Chondrocyte (in vitro differentiated cells): ENCODE measurements at regions not wholly inside any gene's neighbourhood (a gene's known extent, or its start where the extent isn't known, plus 50 kb on each side); places are given as distances from the start of the nearest gene placed in this dataset.

Experiments used
- DNase-seq: peaks from one replicate; pipeline ENCODE4 v3.0.0; 2021; ENCODE audit warnings: mixed read lengths, low spot score
- H3K27ac Mint-ChIP-seq: one replicate; pipeline ENCODE4 v1.8.0; 2021; ENCODE audit warnings: mild to moderate bottlenecking, moderate library complexity, mixed read lengths; ENCODE audit not compliant: unreplicated experiment
- H3K27me3 Mint-ChIP-seq: 2 replicates; pipeline ENCODE4 v1.8.0; 2021; ENCODE audit warnings: low read depth, mixed read lengths
- H3K36me3 Mint-ChIP-seq: 2 replicates; pipeline ENCODE4 v1.8.0; 2021; ENCODE audit warnings: low read depth, mixed read lengths
- H3K4me1 Mint-ChIP-seq: 2 replicates; pipeline ENCODE4 v1.8.0; 2021; ENCODE audit warnings: low read depth, mild to moderate bottlenecking, mixed read lengths
- H3K4me3 Mint-ChIP-seq: one replicate; pipeline ENCODE4 v1.8.0; 2021; ENCODE audit warnings: mild to moderate bottlenecking, moderate library complexity, mixed read lengths; ENCODE audit not compliant: unreplicated experiment
- H3K9me3 Mint-ChIP-seq: 2 replicates; pipeline ENCODE4 v1.8.0; 2021; ENCODE audit warnings: low read depth, mixed read lengths
- CTCF ChIP-seq: fragments of 200-600 bp; sonication (generic); IDR thresholded peaks from 2 replicates; pipeline ENCODE4 v1.5.0; 2021; ENCODE audit warnings: antibody characterized with exemption, mild to moderate bottlenecking, moderate library complexity

GRCh38 chr7:145488816-145489215, 627.8 kb upstream of the CNTNAP2 start:
- TF ChIP-seq CTCF: no peak
- Mint-ChIP-seq H3K27ac (no peak overlapping the region), H3K4me1 (no peaks in the 10 kb centered on the region), H3K4me3 (no peak overlapping the region), H3K9me3 (peaks cover 41% of the 10 kb centered on the region), H3K27me3 (no peaks in the 10 kb centered on the region), H3K36me3 (peaks cover 2% of the 10 kb centered on the region)
- DNase-seq: no peak

GRCh38 chr7:145481985-145482384, 634.6 kb upstream of the CNTNAP2 start:
- Mint-ChIP-seq H3K27ac (no peak overlapping the region), H3K4me1 (no peaks in the 10 kb centered on the region), H3K36me3 (no peaks in the 10 kb centered on the region), H3K4me3 (no peak overlapping the region), H3K9me3 (peaks cover 11% of the 10 kb centered on the region), H3K27me3 (no peaks in the 10 kb centered on the region)
- no peak for TF ChIP-seq CTCF
- no peak for DNase-seq

- Mint-ChIP-seq H3K4me3 (no peak overlapping the region), H3K27ac (no peak overlapping the region), H3K4me1 (peaks cover 11% of the 10 kb centered on the region), H3K27me3 (no peaks in the 10 kb centered on the region), H3K9me3 (peaks cover 14% of the 10 kb centered on the region), H3K36me3 (no peaks in the 10 kb centered on the region)
- no peak for TF ChIP-seq CTCF
- DNase-seq: no peak
Observed at GRCh38 chr7:145478541-145478940, 638.1 kb upstream of the CNTNAP2 start.

GRCh38 chr7:145474009-145474686, 638.3 kb upstream of the TPK1 start:
- H3K4me1 Mint-ChIP-seq: peaks cover 11% of the 10 kb centered on the region
- TF ChIP-seq CTCF: no peak
- H3K27ac Mint-ChIP-seq: no peak overlapping the region
- H3K27me3 Mint-ChIP-seq: no peaks in the 10 kb centered on the region
- peaks cover 7% of the 10 kb centered on the region for H3K9me3 Mint-ChIP-seq
- H3K36me3 Mint-ChIP-seq: no peaks in the 10 kb centered on the region
- H3K4me3 Mint-ChIP-seq: no peak overlapping the region
- no peak for DNase-seq

GRCh38 chr7:145471883-145472282, 636.0 kb upstream of the TPK1 start:
- Mint-ChIP-seq H3K27ac (no peak overlapping the region), H3K27me3 (no peaks in the 10 kb centered on the region), H3K9me3 (peaks cover 8% of the 10 kb centered on the region), H3K4me1 (peaks cover 11% of the 10 kb centered on the region), H3K4me3 (no peak overlapping the region), H3K36me3 (no peaks in the 10 kb centered on the region)
- TF ChIP-seq CTCF: no peak
- no peak for DNase-seq
